Activated CD8-positive, alpha-beta memory T cell treated with anti-CD3 and anti-CD28 coated beads for 36 hours (primary cell): ENCODE measurements at regions not wholly inside any gene's neighbourhood (a gene's known extent, or its start where the extent isn't known, plus 50 kb on each side); places are given as distances from the start of the nearest gene placed in this dataset.
"Not testable (repeated sequence)": the region's sequence is repeated elsewhere in the genome, so short reads cannot be mapped to it uniquely, and the experiment has no call there.

Source experiments
- CTCF ChIA-PET: fragments of 350-600 bp; sonication (Branson Sonifier 250); formaldehyde crosslinking; loops from one replicate; lab custom pipeline; 2021; ENCODE audit warnings: antibody characterized with exemption; lab: Charles Lee
- POLR2A ChIA-PET: fragments of 350-600 bp; sonication (Branson Sonifier 250); formaldehyde crosslinking; loops from one replicate; lab custom pipeline; 2021; ENCODE audit warnings: antibody characterized with exemption; lab: Charles Lee

DNA sequence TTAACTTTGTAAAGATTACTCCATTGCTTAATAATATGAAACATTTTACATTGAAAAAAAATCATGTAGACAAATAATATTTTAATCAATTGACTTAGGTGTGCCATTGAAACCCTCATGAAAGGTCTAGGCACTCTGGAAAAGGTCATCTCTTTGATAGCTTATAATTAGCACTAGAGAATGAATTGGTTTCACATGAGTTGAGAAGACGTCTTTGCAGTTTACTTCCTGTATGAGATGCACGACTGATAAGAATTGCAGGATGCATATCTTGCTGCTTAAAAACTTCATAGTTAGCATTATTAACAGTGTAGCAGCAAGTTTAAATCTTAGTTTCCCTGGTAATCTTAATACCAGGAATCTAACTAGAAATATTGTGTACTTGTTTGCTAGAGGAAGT lies 614.2 kb upstream of the COBL start:
- ChIA-PET POLR2A (no interaction called here), CTCF (no interaction called here)

DNA sequence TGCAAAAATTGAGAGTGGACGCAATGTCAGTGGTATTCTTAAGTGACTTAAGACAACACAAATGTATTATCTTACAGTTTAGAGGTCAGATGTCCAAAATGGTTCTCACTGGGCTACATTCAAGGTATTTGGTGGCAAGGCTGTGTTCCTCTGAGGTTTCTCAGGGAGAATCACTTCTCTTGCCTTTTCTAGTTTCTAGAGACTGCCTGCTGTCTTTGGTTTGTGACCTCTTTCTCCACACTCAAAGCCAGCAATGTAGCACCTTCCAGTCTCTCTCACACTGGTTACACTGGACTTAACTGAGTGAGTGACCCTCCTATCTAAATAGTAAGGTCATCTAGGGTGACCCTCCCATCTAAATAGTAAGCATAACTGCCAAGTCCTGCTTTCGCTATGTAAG lies 613.2 kb upstream of the COBL start:
- POLR2A ChIA-PET: no interaction called here
- CTCF ChIA-PET: no interaction called here

DNA sequence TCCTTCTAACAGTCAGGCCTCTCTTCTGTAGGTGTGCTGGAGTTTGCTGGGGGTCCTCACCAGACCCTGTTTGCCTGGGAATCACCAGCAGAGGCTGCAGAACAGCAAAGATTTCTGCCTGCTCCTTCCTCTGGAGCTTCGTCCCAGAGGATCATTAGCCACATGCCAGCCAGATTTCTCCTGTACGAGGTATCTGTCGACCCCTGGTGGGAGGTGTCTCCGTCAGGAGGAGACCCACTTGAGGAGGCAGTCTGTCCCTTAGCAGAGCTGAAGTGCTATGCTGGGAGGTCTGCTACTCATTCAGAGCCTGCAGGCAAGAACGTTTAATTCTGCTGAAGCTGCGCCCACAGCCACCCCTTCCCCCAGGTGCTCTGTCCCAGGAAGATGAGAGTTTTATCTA lies 611.1 kb upstream of the COBL start:
- POLR2A ChIA-PET: no interaction called here
- CTCF ChIA-PET: no interaction called here

DNA sequence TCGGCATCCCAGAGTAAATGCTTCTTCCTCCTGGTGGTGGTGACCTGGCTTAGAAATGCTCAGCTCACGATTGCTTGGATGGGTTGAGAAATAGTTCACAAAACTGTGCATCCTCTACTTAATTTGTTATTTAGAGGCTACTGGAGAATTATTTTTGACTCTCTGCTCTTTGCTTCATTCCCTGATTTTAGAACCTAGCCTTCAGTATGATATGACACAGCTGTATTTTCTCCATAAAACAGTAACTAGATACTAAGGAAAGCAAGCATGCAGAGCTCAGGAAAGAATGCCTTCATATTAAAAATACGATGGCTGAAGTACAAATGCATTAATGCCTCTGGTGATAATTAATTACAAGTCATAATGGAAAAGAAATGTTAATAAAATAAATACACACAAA lies 602.0 kb upstream of the COBL start:
- POLR2A ChIA-PET: no interaction called here
- CTCF ChIA-PET: no interaction called here

DNA sequence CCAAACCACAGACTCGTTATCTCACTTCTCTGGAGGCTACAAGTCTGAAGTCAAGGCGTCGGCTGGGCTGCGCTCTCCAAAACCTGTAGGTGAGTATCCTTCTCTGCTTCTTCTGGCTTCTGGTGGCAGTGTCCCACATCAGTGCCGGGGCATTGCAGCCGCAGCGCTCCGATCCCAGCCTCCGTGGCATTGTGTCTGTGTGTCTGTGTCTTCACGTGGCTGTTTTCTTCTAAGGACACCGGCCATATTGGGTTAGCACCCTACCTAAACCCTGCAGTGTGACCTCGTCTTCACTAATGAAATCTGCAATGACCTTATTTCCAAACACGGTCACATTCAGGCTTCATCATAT lies 584.9 kb upstream of the COBL start:
- POLR2A ChIA-PET: no interaction called here
- CTCF ChIA-PET: no interaction called here

DNA sequence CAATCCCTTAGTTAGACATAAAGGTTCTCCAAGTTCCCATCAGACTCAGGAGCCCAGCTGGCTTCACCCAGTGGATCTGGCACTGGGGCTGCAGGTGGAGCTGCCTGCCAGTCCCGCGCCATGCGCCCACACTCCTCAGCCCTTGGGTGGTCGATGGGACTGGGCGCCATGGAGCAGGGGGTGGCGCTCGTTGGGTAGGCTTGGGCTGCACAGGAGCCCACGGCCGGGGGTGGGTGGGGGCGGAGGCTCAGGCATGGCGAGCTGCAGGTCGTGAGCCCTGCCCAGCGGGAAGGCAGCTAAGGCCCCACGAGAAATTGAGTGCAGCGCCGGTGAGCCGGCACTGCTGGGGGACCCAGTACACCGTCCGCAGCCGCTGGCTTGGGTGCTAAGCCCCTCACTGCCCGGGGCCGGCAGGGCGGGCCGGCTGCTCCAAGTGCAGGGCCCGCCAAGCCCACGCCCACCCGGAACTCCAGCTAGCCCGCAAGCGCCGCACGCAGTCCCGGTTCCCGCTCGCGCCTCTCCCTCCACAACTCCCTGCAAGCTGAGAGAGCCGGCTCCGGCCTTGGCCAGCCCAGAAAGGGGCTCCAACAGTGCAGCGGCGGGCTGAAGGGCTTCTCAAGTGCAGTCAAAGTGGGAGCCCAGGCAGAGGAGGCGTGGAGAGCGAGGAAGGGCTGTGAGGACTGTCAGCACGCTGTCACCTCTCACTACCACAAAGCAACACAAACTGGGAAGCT lies 584.3 kb upstream of the COBL start:
- POLR2A ChIA-PET: not testable (repeated sequence)

DNA sequence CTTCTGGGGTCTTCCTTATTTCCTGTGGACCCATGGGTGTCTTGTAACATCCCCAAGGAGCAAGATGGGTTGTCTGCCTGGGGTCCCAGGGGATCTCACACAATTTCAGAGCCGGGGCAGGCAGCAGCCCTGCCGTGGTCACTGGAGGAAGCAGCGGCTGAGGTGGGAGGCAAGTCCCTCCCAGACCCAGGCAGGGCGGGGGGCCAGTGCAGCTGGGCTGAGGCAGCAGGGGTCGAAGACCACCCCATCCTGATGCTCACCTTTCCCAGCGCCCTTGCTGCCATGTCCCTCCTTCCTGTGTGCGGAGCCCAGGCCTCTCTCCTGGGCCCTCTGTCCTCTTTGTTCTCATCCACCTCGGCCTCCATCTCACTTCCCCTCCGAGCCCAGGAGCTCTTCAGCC lies 583.0 kb upstream of the COBL start:
- ChIA-PET POLR2A (no interaction called here), CTCF (no interaction called here)

More for the DNA sequence above, 584.3 kb upstream of the COBL start:
- CTCF ChIA-PET: not testable (repeated sequence)

DNA sequence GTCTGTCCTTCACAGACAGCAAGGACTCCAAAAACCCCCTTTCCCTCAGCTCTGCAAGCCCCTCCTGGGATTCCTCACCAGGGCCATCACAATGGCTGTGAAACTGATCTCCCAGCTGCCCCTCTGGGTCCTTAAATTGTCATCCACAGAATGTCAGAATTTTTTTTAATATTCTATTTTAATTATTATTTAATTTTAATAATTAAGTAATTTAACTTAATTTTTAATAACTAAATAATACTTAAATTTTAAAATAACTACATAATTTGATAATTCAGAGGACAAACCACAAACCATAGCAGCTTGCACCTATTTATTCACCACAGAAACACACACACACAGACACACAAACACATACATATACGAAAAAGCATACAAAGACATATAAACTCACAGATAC lies 565.8 kb upstream of the COBL start:
- CTCF ChIA-PET: no interaction called here
- POLR2A ChIA-PET: no interaction called here

DNA sequence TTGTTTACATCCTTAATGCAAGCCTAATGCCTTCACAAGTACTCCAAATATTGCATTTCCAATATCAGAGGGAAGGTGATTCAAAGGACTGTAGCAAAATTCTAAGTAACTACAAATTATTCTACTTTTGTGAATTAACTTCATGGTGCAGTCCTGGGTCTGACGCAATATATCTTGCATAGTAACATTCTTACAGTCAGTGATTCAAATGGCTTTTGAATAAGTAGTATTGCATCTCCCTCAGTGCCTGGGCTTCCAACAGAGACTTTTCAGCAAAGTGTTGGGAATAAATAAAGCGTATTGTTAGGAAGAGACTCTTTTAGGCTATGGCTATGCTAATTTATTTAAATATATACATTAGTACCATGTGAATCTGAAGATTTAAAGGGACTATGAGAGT lies 564.7 kb upstream of the COBL start:
- CTCF ChIA-PET: no interaction called here
- POLR2A ChIA-PET: no interaction called here

DNA sequence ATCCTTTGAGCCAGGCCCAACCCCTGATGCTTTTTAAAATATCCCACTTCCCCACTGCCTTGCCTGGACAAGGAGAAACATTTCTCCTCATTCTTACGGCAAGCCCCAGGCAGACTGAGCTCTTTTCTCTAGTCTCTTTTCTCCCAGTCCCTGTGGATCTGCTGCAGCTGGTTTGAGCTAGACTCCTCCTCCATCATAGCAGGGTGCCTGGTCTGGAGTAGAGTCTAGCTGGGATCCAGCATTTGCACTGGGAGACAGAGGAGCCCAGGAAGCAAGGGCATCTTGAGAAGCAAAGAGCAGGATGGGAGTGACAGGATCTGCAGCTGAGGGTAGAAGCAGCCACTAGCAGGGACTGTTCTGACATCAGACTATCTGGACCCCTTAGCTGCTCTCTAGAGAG lies 562.3 kb upstream of the COBL start:
- ChIA-PET POLR2A (no interaction called here), CTCF (no interaction called here)

DNA sequence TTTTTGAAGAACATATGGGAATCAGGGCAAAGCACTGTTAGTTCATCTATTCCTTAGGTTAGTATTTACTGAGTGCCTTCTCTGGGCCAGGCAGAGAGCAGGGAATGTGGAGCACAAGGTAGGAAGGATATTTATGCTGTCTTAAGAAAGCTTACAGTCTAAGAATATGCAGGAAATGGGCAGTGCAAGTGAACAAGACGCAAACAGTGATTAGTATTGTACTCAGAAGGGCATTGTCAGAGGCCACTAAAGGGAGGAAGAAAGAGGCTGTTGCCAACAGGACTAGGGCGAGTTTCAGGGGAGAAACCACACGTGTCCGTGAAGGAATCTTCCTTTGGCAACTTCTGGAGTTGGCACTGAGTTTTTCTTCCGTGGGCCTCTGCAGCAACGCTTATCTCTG lies 552.8 kb upstream of the COBL start:
- ChIA-PET POLR2A (no interaction called here), CTCF (no interaction called here)

DNA sequence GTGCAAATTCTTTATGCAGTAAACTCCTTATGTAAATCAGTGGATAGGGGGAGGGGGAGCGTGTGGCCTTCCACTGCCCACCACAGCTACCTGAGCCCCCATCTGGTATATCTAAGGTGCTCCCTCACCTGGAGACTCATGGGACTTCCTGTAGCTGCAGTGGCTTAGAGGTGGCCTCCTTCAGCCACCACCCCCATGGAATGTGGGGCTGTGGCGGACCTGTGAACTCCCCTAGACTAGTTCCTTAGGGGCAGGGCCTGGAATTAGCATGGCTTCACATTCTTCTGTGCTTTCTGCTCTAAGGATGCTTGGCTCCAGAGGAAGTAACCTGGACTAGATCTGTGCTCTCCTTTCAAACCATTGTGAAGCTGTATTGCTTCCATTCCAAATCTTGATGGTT lies 550.5 kb upstream of the COBL start:
- ChIA-PET CTCF (no interaction called here), POLR2A (no interaction called here)

DNA sequence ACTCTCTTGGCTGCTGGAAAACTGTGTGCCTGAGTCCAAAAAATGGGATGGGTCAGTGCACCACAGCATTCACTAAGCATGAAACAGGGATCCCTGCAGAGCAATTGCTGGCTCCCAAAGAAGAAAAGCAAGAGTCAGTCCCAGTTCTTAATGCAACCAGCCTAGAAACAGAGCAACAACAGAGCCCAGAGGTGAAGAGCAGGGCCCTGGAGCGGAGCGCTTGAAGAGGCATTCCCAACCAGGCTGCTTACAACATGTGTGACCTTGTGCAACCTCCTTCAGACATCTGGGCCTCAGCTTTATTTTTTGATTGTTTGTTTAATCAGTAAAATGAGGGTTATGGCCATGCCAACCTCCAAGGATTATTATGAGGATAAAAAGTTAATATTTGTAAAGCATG lies 543.7 kb upstream of the COBL start:
- POLR2A ChIA-PET: no interaction called here
- CTCF ChIA-PET: no interaction called here

DNA sequence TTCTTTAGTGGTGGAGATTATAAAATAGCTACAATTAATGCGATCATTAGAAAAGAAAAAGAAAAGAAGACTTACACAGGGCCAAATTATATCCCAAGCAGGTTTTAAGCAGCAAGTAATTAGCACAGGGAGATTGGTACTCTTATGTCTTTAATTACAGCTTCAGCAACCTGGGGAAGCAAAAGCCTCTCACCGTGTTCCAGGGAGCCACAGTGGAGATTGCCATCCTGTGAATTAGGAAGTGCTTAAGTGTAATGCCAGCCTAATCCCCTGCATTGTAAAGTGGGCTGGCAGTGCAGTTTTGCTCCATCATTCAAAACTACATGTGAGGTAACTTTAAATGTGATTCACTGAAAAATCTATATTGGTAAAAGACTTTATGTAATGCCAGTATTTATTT lies 533.5 kb upstream of the COBL start:
- ChIA-PET CTCF (no interaction called here), POLR2A (no interaction called here)

DNA sequence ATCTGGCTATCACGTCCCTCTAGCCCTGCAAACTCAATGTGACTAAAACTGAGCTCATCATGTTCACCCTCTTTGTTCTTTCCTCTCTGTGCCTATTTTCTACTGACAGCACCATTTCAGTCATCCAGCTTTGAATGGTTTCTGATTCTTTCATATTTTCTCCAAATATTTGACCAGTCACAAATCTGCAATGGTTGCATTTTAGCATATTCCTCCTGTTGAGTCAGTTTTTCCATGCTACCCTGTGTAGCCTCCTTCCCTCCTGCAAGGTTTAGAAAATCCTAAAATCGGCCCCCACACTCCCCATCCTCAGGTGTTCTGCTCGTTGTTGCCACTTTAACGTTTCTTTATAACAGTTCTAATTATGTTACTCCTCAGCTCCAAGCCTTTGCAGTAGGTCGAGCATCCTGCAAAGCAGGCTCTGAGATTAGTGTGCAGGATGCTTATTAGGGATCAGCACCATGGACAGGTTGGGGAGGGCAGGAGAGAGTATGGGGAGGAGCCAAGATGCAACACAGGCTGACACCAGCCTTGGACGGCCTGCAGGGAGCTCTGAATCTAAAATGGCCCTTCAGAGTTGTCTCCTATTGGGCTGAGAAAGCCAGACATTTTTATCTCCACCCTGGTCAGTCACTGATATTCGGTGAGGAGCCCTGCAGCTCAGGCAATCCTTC lies 531.0 kb upstream of the COBL start:
- ChIA-PET POLR2A (no interaction called here), CTCF (no interaction called here)

DNA sequence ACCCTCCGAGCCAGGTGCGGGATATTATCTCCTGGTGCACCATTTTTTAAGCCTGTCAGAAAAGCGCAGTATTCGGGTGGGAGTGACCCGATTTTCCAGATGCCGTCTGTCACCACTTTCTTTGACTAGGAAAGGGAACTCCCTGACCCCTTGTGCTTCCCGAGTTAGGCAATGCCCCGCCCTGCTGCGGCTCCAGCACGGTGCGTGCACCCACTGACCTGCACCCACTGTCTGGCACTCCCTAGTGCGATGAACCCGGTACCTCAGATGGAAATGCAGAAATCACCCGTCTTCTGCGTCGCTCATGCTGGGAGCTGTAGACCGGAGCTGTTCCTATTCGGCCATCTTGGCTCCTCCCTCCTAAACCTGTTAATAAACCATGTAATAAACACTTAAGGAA lies 522.5 kb upstream of the COBL start:
- CTCF ChIA-PET, POLR2A ChIA-PET: not testable (repeated sequence)

DNA sequence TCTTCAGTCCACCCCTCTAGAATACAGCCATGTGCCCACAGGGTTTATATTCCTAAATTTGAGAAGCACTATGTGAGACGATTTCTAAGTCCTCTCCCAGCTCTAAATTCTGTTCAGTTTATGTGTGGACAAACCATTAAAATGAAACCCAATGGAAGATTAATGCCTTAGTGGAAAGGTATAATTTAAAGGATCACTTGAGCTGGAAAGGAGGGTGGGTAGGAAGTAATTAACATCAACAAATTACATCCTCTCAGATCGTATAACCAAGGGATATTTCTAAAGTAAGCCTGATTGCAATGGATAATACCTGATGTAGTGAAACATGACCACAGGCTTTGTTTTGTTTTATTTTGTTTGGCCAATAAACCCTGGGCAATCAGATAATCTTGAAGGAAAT lies 511.0 kb upstream of the COBL start:
- POLR2A ChIA-PET: no interaction called here
- CTCF ChIA-PET: no interaction called here

DNA sequence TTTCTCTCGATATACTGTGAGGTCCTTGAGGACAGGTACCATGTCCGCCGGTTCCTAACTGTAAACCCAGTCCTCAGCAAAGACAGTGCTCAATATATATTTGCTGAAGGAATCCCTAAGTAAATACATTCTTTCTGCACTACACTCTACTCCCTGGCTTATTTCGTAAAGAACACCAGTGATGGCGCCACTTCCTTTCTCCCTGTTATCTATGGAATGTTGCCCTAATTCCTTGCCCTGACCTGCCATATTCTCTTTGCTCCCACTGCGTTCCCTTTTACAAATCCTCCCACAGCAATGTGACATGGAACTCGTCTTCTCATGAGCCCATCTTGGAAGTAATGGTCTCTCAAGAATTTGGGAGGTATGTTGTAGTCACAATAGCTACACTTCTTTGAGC lies 507.4 kb upstream of the COBL start:
- POLR2A ChIA-PET: no interaction called here

DNA sequence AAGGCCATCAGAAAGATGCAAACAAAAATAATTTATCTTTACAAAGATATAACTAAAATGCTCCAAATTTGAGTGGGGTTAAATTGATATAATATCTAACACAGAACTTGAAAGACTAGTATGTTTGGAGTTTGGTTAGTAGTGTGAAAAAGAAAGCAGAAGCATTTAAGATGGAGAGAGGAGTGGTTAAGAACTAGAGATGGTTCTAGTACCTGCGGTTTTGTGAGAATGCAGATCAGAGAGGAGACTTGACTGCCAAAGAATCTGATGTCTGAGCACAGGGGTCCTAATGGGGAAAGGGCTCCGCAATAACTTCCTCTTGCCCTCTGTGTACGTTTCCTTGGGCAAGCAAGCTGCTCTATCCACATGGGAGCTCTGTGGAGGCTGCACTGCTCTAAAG lies 506.8 kb upstream of the COBL start:
- ChIA-PET POLR2A (no interaction called here), CTCF (no interaction called here)

More for the DNA sequence above, 507.4 kb upstream of the COBL start:
- CTCF ChIA-PET: no interaction called here

DNA sequence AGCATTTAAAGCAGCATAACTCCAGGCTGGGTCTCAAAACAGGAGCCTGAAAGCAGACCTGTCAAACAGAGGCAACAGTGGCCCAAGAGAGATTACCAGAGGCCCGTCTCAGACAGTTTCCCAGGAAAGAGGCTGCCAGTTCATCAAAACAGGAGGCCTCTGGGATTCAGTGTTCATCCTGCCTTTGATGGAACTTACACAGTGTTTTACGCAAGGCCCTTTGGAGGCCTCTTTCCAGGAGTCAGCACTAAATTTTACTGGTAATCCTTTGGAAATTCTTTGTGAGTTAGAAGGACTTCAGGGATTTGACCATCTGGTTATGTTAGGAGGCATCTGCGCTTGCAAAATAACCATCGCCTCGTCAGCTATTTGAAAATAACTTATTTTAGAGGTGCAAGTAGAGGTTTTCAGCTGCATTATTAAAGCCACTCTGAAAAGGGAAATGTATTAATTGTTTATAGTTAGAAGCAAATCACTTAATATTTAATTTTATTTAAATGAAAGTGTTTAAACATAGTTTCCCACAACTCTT lies 501.2 kb upstream of the COBL start:
- POLR2A ChIA-PET: no interaction called here
- CTCF ChIA-PET: no interaction called here

DNA sequence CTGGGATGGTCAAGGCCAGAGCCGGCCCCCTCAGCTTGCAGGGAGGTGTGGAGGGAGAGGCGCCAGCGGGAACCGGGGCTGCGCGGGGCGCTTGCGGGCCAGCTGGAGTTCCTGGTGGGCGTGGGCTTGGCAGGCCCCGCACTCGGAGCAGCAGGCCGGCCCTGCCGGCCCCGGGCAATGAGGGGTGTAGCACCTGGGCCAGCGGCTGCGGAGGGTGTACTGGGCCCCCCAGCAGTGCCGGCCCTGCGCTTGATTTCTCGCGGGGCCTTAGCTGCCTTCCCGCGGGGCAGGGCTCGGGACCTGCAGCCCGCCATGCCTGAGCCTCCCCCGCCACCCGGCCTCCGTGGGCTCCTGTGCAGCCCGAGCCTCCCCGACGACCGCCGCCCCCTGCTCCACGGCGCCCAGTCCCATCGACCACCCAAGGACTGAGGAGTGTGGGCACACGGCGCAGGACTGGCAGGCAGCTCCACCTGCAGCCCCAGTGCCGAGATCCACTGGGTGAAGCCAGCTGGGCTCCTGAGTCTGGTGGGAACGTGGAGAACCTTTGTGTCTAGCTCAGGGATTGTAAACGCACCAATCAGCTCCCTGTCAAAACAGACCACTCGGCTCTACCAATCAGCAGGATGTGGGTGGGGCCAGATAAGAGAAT lies 489.3 kb upstream of the COBL start:
- POLR2A ChIA-PET, CTCF ChIA-PET: not testable (repeated sequence)
